HepG2 (cell line): ENCODE measurements at regions not wholly inside any gene's neighbourhood (a gene's known extent, or its start where the extent isn't known, plus 50 kb on each side); places are given as distances from the start of the nearest gene placed in this dataset.

Experiments
- ASH2L ChIP-seq: fragments of 300-600, 200-600 bp; sonication (generic); IDR thresholded peaks from 2 replicates; pipeline ENCODE4 v1.7.0; 2017; ENCODE audit warnings: low read depth, mild to moderate bottlenecking, moderate library complexity, mixed read lengths, low read length; ENCODE audit not compliant: insufficient read length
- ERF ChIP-seq: IDR thresholded peaks from 2 replicates; pipeline ENCODE4 v1.6.1; 2018; ENCODE audit warnings: missing biosample characterization, missing genetic modification reagents
- HDAC2 ChIP-seq: sonication (generic); formaldehyde crosslinking; IDR thresholded peaks from 2 replicates; pipeline ENCODE4 v1.4.0; 2020; ENCODE audit warnings: missing genetic modification reagents
- MIXL1 ChIP-seq: IDR thresholded peaks from 2 replicates; pipeline ENCODE4 v1.6.1; 2016
- PHF5A ChIP-seq: IDR thresholded peaks from one replicate; pipeline ENCODE4 v1.6.1; 2018; ENCODE audit warnings: low read depth, missing genetic modification reagents; ENCODE audit not compliant: unreplicated experiment
- SPEN ChIP-seq: sonication (generic); formaldehyde crosslinking; IDR thresholded peaks from 2 replicates; pipeline ENCODE4 v1.5.1; 2020; ENCODE audit warnings: low read depth, mild to moderate bottlenecking, missing genetic modification reagents
- TAF15 ChIP-seq: fragments of 200-400 bp; formaldehyde crosslinking; IDR thresholded peaks from one replicate; pipeline ENCODE4 v1.6.1; 2018; ENCODE audit warnings: mild to moderate bottlenecking, low read depth, low read length; ENCODE audit not compliant: poor library complexity, severe bottlenecking
- TFDP1 ChIP-seq: IDR thresholded peaks from 2 replicates; pipeline ENCODE4 v1.6.1; 2016; ENCODE audit warnings: missing compliant biosample characterization, missing genetic modification reagents, borderline replicate concordance
- ZBTB20 ChIP-seq: sonication (generic); formaldehyde crosslinking; IDR thresholded peaks from 2 replicates; pipeline ENCODE4 v1.8.1; 2023; ENCODE audit warnings: missing genetic modification reagents, low read depth, mild to moderate bottlenecking, borderline replicate concordance
- ZBTB43 ChIP-seq: sonication (generic); formaldehyde crosslinking; conservative IDR thresholded peaks from 2 replicates; pipeline ENCODE4 v1.4.0; 2020; ENCODE audit warnings: missing genetic modification reagents
- ZKSCAN1 ChIP-seq: fragments of 150-350 bp; IDR thresholded peaks from 2 replicates; pipeline ENCODE4 v1.6.1; 2014; ENCODE audit warnings: low read length
- ZNF142 ChIP-seq: sonication (generic); formaldehyde crosslinking; IDR thresholded peaks from 2 replicates; pipeline ENCODE4 v1.4.0; 2020; ENCODE audit warnings: missing genetic modification reagents
- ZNF18 ChIP-seq: sonication (generic); formaldehyde crosslinking; IDR thresholded peaks from 2 replicates; pipeline ENCODE4 v1.8.0; 2022; ENCODE audit warnings: mild to moderate bottlenecking, missing genetic modification reagents; ENCODE audit not compliant: insufficient replicate concordance
- ZNF567 ChIP-seq: sonication (generic); formaldehyde crosslinking; IDR thresholded peaks from 2 replicates; pipeline ENCODE4 v1.8.1; 2023; ENCODE audit warnings: mild to moderate bottlenecking, missing genetic modification reagents, borderline replicate concordance
- ZNF800 ChIP-seq: sonication (generic); formaldehyde crosslinking; IDR thresholded peaks from 2 replicates; pipeline ENCODE4 v1.4.0; 2020; ENCODE audit warnings: missing genetic modification reagents

GRCh38 chr16:21521390-21522143 is 77.8 kb upstream of the METTL9 start (continued):
- TF ChIP-seq HDAC2 (CRISPR knock-in tag) (peak; percentile 100), ZNF800 (CRISPR knock-in tag) (0 out of 2 replicates have a peak, but pooled peaks have one; percentile 35), ZNF567 (CRISPR knock-in tag) (peak; percentile 71; the same call in 1 of the 2 replicates), ZNF142 (peak; percentile 79; the same call in 1 of the 2 replicates), ZBTB20 (peak; percentile 92; the same call in 1 of the 2 replicates), SPEN (CRISPR knock-in tag) (peak; percentile 73), MIXL1 (CRISPR knock-in tag) (peak; percentile 88), TAF15 (peak; percentile 66), ERF (peak; percentile 98), ZNF18 (peak; percentile 52), ZBTB43 (CRISPR knock-in tag) (peak; percentile 64), TFDP1 (CRISPR knock-in tag) (peak; percentile 76), ASH2L (peak; percentile 75), PHF5A (CRISPR knock-in tag) (peak; percentile 84), ZKSCAN1 (peak; percentile 56; the same call in 1 of the 2 replicates)
